Spleen (tissue), 7 donors: ENCODE measurements at regions not wholly inside any gene's neighbourhood (a gene's known extent, or its start where the extent isn't known, plus 50 kb on each side); places are given as distances from the start of the nearest gene placed in this dataset.

ENCODE experiments used
- CTCF ChIP-seq, 11 experiments: fragments of 200-600 bp in 7 of 11; fragments of 450-650 bp in 4 of 11; sonication (generic) in 4 of 11; IDR thresholded peaks in 8 of 11; conservative IDR thresholded peaks in 3 of 11; 1 replicate in 7 of 11; 2 replicates in 4 of 11; pipeline versions ENCODE4 v1.4.0 to v1.8.0; 2016 to 2021; ENCODE audit warnings: antibody characterized with exemption in 11 of 11, inconsistent platforms in 4 of 11, mild to moderate bottlenecking in 1 of 11
- POLR2A ChIP-seq, 3 donors: fragments of 450-650 bp; IDR thresholded peaks; one replicate each; pipeline ENCODE4 v1.5.1; 2017; ENCODE audit warnings: antibody characterized with exemption in 3 of 3, mild to moderate bottlenecking in 1 of 3
- POLR2AphosphoS5 ChIP-seq, 3 donors: sonication (generic); formaldehyde crosslinking; IDR thresholded peaks; one replicate each; pipeline ENCODE4 v1.5.1; 2017; ENCODE audit warnings: antibody characterized with exemption in 3 of 3
- donor health status: DM: no; HTN: no; CAD: no; lungs with moderate emphysema.
- donor health status: DM: no; HTN: no; CAD: no.
- donor health status: DM: no; HTN: no; CAD: no.

GRCh38 chr5:3796736-3797135, 201.1 kb downstream of the IRX1 start:
- TF ChIP-seq POLR2A (IDR thresholded peaks at IDR 0.05): no peak
- TF ChIP-seq POLR2AphosphoS5 (IDR thresholded peaks at IDR 0.05): no peak
- TF ChIP-seq CTCF (IDR thresholded peaks at IDR 0.05 in 8 of 11, conservative IDR thresholded peaks at IDR 0.05 in 3 of 11): no peak
